ENCODE measurements at regions not wholly inside any gene's neighbourhood (a gene's known extent, or its start where the extent isn't known, plus 50 kb on each side); places are given as distances from the start of the nearest gene placed in this dataset.

- 63% methylated on average over 3 of the region's 3 CpGs for WGBS
- Histone ChIP-seq H3K4me3 (ENCODE audit: low read depth, low read length) (no peak overlapping the region), H3K27ac (ENCODE audit: low read depth) (no peak overlapping the region), H3K4me1 (ENCODE audit: insufficient read depth) (no peaks in the 10 kb centered on the region), H3K36me3 (ENCODE audit: insufficient read depth) (no peaks in the 10 kb centered on the region)
- DNase-seq (ENCODE audit: extremely low spot score) = no peak
These were observed 125.2 kb downstream of the CNTN3 start for GRCh38 chr3:74489050-74489792.

- Histone ChIP-seq H3K27ac (ENCODE audit: low read depth) (no peak overlapping the region), H3K36me3 (ENCODE audit: insufficient read depth) (no peaks in the 10 kb centered on the region), H3K4me3 (ENCODE audit: low read depth, low read length) (no peak overlapping the region), H3K4me1 (ENCODE audit: insufficient read depth) (no peaks in the 10 kb centered on the region)
- no peak for DNase-seq (ENCODE audit: extremely low spot score)
These were observed 134.5 kb downstream of the CNTN3 start for GRCh38 chr3:74479915-74480314.

- Histone ChIP-seq H3K4me1 (ENCODE audit: insufficient read depth) (no peaks in the 10 kb centered on the region), H3K36me3 (ENCODE audit: insufficient read depth) (no peaks in the 10 kb centered on the region), H3K27ac (ENCODE audit: low read depth) (no peak overlapping the region), H3K4me3 (ENCODE audit: low read depth, low read length) (no peak overlapping the region)
- DNase-seq (ENCODE audit: extremely low spot score) = no peak
- WGBS = 81% methylated on average over 4 of the region's 4 CpGs
These were observed 144.1 kb downstream of the CNTN3 start for GRCh38 chr3:74470313-74470712.

- no peaks in the 10 kb centered on the region for H3K4me1 ChIP-seq (ENCODE audit: insufficient read depth)
- no peaks in the 10 kb centered on the region for H3K36me3 ChIP-seq (ENCODE audit: insufficient read depth)
- 96% methylated on average over 8 of the region's 8 CpGs for WGBS
These were observed 144.7 kb downstream of the CNTN3 start for GRCh38 chr3:74469713-74470112.

GRCh38 chr3:74469151-74469550 is 145.3 kb downstream of the CNTN3 start:
- Histone ChIP-seq H3K27ac (ENCODE audit: low read depth) (no peak overlapping the region), H3K36me3 (ENCODE audit: insufficient read depth) (no peaks in the 10 kb centered on the region), H3K4me3 (ENCODE audit: low read depth, low read length) (no peak overlapping the region), H3K4me1 (ENCODE audit: insufficient read depth) (no peaks in the 10 kb centered on the region)
- 90% methylated on average over 3 of the region's 3 CpGs for WGBS
- no peak for DNase-seq (ENCODE audit: extremely low spot score)

More at GRCh38 chr3:74469713-74470112, 144.7 kb downstream of the CNTN3 start:
- no peak for DNase-seq (ENCODE audit: extremely low spot score)
- no peak overlapping the region for H3K4me3 ChIP-seq (ENCODE audit: low read depth, low read length)
- H3K27ac ChIP-seq (ENCODE audit: low read depth) = no peak overlapping the region

GRCh38 chr3:74465715-74466410 is 148.6 kb downstream of the CNTN3 start:
- H3K27ac ChIP-seq (ENCODE audit: low read depth) = no peak overlapping the region
- no peak for DNase-seq (ENCODE audit: extremely low spot score)
- no peaks in the 10 kb centered on the region for H3K4me1 ChIP-seq (ENCODE audit: insufficient read depth)
- no peak overlapping the region for H3K4me3 ChIP-seq (ENCODE audit: low read depth, low read length)
- 22% methylated on average over 4 of the region's 4 CpGs for WGBS
- no peaks in the 10 kb centered on the region for H3K36me3 ChIP-seq (ENCODE audit: insufficient read depth)

GRCh38 chr3:74463515-74463914 is 150.9 kb downstream of the CNTN3 start:
- Histone ChIP-seq H3K36me3 (ENCODE audit: insufficient read depth) (no peaks in the 10 kb centered on the region), H3K4me1 (ENCODE audit: insufficient read depth) (no peaks in the 10 kb centered on the region), H3K27ac (ENCODE audit: low read depth) (no peak overlapping the region), H3K4me3 (ENCODE audit: low read depth, low read length) (no peak overlapping the region)
- DNase-seq (ENCODE audit: extremely low spot score) = no peak
- WGBS = 86% methylated on average over 4 of the region's 4 CpGs

GRCh38 chr3:74456166-74456565 is 158.3 kb downstream of the CNTN3 start:
- no peak for DNase-seq (ENCODE audit: extremely low spot score)
- no peaks in the 10 kb centered on the region for H3K4me1 ChIP-seq (ENCODE audit: insufficient read depth)
- no peak overlapping the region for H3K27ac ChIP-seq (ENCODE audit: low read depth)
- no peaks in the 10 kb centered on the region for H3K36me3 ChIP-seq (ENCODE audit: insufficient read depth)
- no peak overlapping the region for H3K4me3 ChIP-seq (ENCODE audit: low read depth, low read length)

- no peak for DNase-seq (ENCODE audit: extremely low spot score)
- Histone ChIP-seq H3K4me3 (ENCODE audit: low read depth, low read length) (no peak overlapping the region), H3K36me3 (ENCODE audit: insufficient read depth) (no peaks in the 10 kb centered on the region), H3K27ac (ENCODE audit: low read depth) (no peak overlapping the region), H3K4me1 (ENCODE audit: insufficient read depth) (no peaks in the 10 kb centered on the region)
- 90% methylated on average over 1 of the region's 1 CpG for WGBS
These were observed 167.2 kb downstream of the CNTN3 start for GRCh38 chr3:74447221-74447620.

- Histone ChIP-seq H3K4me3 (ENCODE audit: low read depth, low read length) (no peak overlapping the region), H3K27ac (ENCODE audit: low read depth) (no peak overlapping the region), H3K4me1 (ENCODE audit: insufficient read depth) (no peaks in the 10 kb centered on the region), H3K36me3 (ENCODE audit: insufficient read depth) (no peaks in the 10 kb centered on the region)
- WGBS = 72% methylated on average over 1 of the region's 1 CpG
- DNase-seq (ENCODE audit: extremely low spot score) = no peak
These were observed 168.9 kb downstream of the CNTN3 start for GRCh38 chr3:74445541-74445940.

- DNase-seq (ENCODE audit: extremely low spot score) = no peak
- Histone ChIP-seq H3K36me3 (ENCODE audit: insufficient read depth) (no peaks in the 10 kb centered on the region), H3K27ac (ENCODE audit: low read depth) (no peak overlapping the region), H3K4me1 (ENCODE audit: insufficient read depth) (no peaks in the 10 kb centered on the region), H3K4me3 (ENCODE audit: low read depth, low read length) (no peak overlapping the region)
These were observed 171.4 kb downstream of the CNTN3 start for GRCh38 chr3:74443102-74443501.

- Histone ChIP-seq H3K4me3 (ENCODE audit: low read depth, low read length) (no peak overlapping the region), H3K36me3 (ENCODE audit: insufficient read depth) (no peaks in the 10 kb centered on the region), H3K27ac (ENCODE audit: low read depth) (no peak overlapping the region), H3K4me1 (ENCODE audit: insufficient read depth) (no peaks in the 10 kb centered on the region)
- DNase-seq (ENCODE audit: extremely low spot score) = no peak
These were observed 171.8 kb downstream of the CNTN3 start for GRCh38 chr3:74442683-74443082.

- 65% methylated on average over 2 of the region's 2 CpGs for WGBS
- no peak overlapping the region for H3K4me3 ChIP-seq (ENCODE audit: low read depth, low read length)
- no peaks in the 10 kb centered on the region for H3K4me1 ChIP-seq (ENCODE audit: insufficient read depth)
- H3K36me3 ChIP-seq (ENCODE audit: insufficient read depth) = no peaks in the 10 kb centered on the region
- DNase-seq (ENCODE audit: extremely low spot score) = no peak
- H3K27ac ChIP-seq (ENCODE audit: low read depth) = no peak overlapping the region
These were observed 172.4 kb downstream of the CNTN3 start for GRCh38 chr3:74442068-74442467.

- WGBS = 81% methylated on average over 4 of the region's 4 CpGs
- Histone ChIP-seq H3K36me3 (ENCODE audit: insufficient read depth) (no peaks in the 10 kb centered on the region), H3K4me3 (ENCODE audit: low read depth, low read length) (no peak overlapping the region), H3K4me1 (ENCODE audit: insufficient read depth) (no peaks in the 10 kb centered on the region), H3K27ac (ENCODE audit: low read depth) (no peak overlapping the region)
- no peak for DNase-seq (ENCODE audit: extremely low spot score)
These were observed 178.3 kb downstream of the CNTN3 start for GRCh38 chr3:74436184-74436583.
